Body of pancreas (tissue), 4 donors: ENCODE measurements at regions not wholly inside any gene's neighbourhood (a gene's known extent, or its start where the extent isn't known, plus 50 kb on each side); places are given as distances from the start of the nearest gene placed in this dataset.

Experiments used
- CTCF ChIP-seq, 7 experiments: fragments of 450-650 bp in 4 of 7; fragments of 200-600 bp in 3 of 7; sonication (generic) in 3 of 7; IDR thresholded peaks; one replicate each; pipeline ENCODE4 v1.5.1; 2016 to 2019; ENCODE audit warnings: antibody characterized with exemption in 7 of 7
- POLR2A ChIP-seq, 3 donors: fragments of 450-650 bp; IDR thresholded peaks; one replicate each; pipeline ENCODE4 v1.6.1; 2016; ENCODE audit warnings: antibody characterized with exemption in 3 of 3, mild to moderate bottlenecking in 2 of 3

- TF ChIP-seq CTCF (IDR thresholded peaks at IDR 0.05): no peak
- no peak for TF ChIP-seq POLR2A (IDR thresholded peaks at IDR 0.05)
Observed at GRCh38 chr3:10688126-10688525, 127.9 kb upstream of the SLC6A11 start.
